ENCODE measurements at regions not wholly inside any gene's neighbourhood (a gene's known extent, or its start where the extent isn't known, plus 50 kb on each side); places are given as distances from the start of the nearest gene placed in this dataset.

GRCh38 chr21:37987668-37988067 is 71.4 kb upstream of the KCNJ6 start:
- TF ChIP-seq POLR2A (IDR thresholded peaks at IDR 0.05; ENCODE audit: low read depth, low read length) (no peak), CTCF (conservative IDR thresholded peaks at IDR 0.05; ENCODE audit: low read depth, low read length) (no peak), BHLHE40 (IDR thresholded peaks at IDR 0.05; ENCODE audit: low read depth, low read length) (no peak), ELK1 (IDR thresholded peaks at IDR 0.05; ENCODE audit: borderline replicate concordance, low read depth, low read length) (no peak), MAZ (IDR thresholded peaks at IDR 0.05; ENCODE audit: borderline replicate concordance, low read depth, low read length) (no peak)

Data from IMR-90 (cell line).